CD4-positive, CD25-positive, alpha-beta regulatory T cell (primary cell): ENCODE measurements at regions not wholly inside any gene's neighbourhood (a gene's known extent, or its start where the extent isn't known, plus 50 kb on each side); places are given as distances from the start of the nearest gene placed in this dataset.

ENCODE experiments used
- ATAC-seq, 2 donors: fragments of 150-1000 bp; cut with Tn5 transposase; one replicate each; pipeline ENCODE4 v1.10.0; 2021; ENCODE audit warnings: low read depth in 2 of 2, moderate number of reproducible peaks in 2 of 2, moderate library complexity in 1 of 2
- DNase-seq, 3 donors: peaks; one replicate each; pipeline versions ENCODE4 v3.0.0 to v3.0.0-alpha.2; 2012 to 2022; ENCODE audit warnings: mixed read lengths in 1 of 3
- H3K27ac ChIP-seq: one replicate; pipeline ENCODE4 v1.7.0; 2013; ENCODE audit warnings: mild to moderate bottlenecking, low read length; ENCODE audit not compliant: insufficient read depth, poor library complexity, severe bottlenecking
- H3K27me3 ChIP-seq: one replicate; pipeline ENCODE4 v1.7.0; 2013; ENCODE audit warnings: low read length; ENCODE audit not compliant: control insufficient read depth, insufficient read depth
- H3K36me3 ChIP-seq: one replicate; pipeline ENCODE4 v1.7.0; 2013; ENCODE audit warnings: mild to moderate bottlenecking, low read length, moderate library complexity; ENCODE audit not compliant: control insufficient read depth, insufficient read depth
- H3K4me1 ChIP-seq: 2 replicates; pipeline ENCODE4 v1.7.0; 2013; ENCODE audit warnings: mild to moderate bottlenecking, low read length; ENCODE audit not compliant: insufficient read depth, control insufficient read depth, poor library complexity, severe bottlenecking
- H3K4me3 ChIP-seq: one replicate; pipeline ENCODE4 v1.7.0; 2013; ENCODE audit warnings: low read depth, mild to moderate bottlenecking, low read length, moderate library complexity
- H3K9me3 ChIP-seq, 2 experiments: 1 replicate in 1 of 2; 2 replicates in 1 of 2; pipeline ENCODE4 v1.7.0; 2013; ENCODE audit warnings: low read length in 2 of 2, mild to moderate bottlenecking in 1 of 2, moderate library complexity in 1 of 2; ENCODE audit not compliant: control insufficient read depth in 2 of 2
- H3K27ac Mint-ChIP-seq, 3 donors: one replicate each; pipeline ENCODE4 v1.8.0; 2020 to 2022; ENCODE audit warnings: mild to moderate bottlenecking in 3 of 3, mixed read lengths in 3 of 3, moderate library complexity in 2 of 3
- H3K27me3 Mint-ChIP-seq: one replicate; pipeline ENCODE4 v1.8.0; 2022; ENCODE audit warnings: mild to moderate bottlenecking, mixed read lengths
- H3K36me3 Mint-ChIP-seq: one replicate; pipeline ENCODE4 v1.8.0; 2020; ENCODE audit warnings: mixed read lengths
- H3K4me1 Mint-ChIP-seq, 4 donors: one replicate each; pipeline ENCODE4 v1.8.0; 2020 to 2022; ENCODE audit warnings: mixed read lengths in 4 of 4, mild to moderate bottlenecking in 1 of 4
- H3K4me3 Mint-ChIP-seq, 4 donors: one replicate each; pipeline ENCODE4 v1.8.0; 2020 to 2022; ENCODE audit warnings: mild to moderate bottlenecking in 4 of 4, mixed read lengths in 4 of 4, moderate library complexity in 3 of 4
- H3K9me3 Mint-ChIP-seq, 7 donors: one replicate each; pipeline ENCODE4 v1.8.0; 2020 to 2022; ENCODE audit warnings: mixed read lengths in 7 of 7, mild to moderate bottlenecking in 3 of 7, moderate library complexity in 2 of 7

DNA sequence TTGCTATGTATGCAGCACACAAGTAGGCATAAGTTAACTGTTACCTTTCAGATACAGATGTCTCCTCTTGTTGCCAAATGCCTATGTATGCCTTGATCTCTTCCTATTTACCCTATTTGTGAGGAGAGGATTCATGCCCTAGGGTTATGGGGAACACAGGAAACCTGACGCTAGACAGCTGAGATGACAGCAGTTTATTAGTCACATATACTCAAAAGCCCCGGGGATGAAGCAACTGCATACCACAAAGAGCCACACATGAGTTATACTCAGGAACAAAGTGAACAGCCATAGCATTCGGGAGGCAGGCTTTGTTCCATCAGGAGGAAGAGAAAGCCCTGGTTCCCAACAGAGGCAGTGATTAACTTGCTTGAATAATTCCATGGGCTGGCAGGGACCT is 1011.7 kb upstream of the PCDH7 start:
- Mint-ChIP-seq H3K9me3 (peaks cover 8 to 36% (median 17%) of the 10 kb centered on the region in 7 donors), H3K4me1 (no peaks in the 10 kb centered on the region), H3K27ac (no peak overlapping the region), H3K36me3 (no peaks in the 10 kb centered on the region), H3K27me3 (no peaks in the 10 kb centered on the region), H3K4me3 (no peak overlapping the region)
- Histone ChIP-seq H3K9me3 (peaks cover 11 to 28% of the 10 kb centered on the region in 2 experiments), H3K36me3 (no peaks in the 10 kb centered on the region), H3K27ac (no peak overlapping the region), H3K4me1 (no peaks in the 10 kb centered on the region), H3K27me3 (no peaks in the 10 kb centered on the region), H3K4me3 (no peak overlapping the region)
- ATAC-seq (no peak), DNase-seq (no peak)

DNA sequence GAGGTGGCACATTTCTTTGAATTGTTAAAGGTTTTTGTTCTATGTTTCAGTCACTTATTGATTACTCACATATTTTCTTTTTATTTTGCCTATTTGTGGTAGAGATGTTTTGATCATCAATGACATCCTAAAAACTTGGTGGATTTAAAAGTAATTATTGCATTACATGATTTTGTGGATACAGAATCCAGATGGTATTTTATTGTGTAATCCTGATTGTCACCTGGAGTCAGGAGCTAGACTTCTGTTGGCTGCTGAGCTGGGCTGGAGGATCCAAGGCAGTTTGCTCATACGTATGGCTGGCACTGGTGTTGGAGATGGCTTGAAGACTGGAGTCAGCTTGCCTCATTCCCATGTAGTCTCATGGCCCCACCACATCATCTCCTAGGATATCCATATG is 1009.6 kb upstream of the PCDH7 start:
- Histone ChIP-seq H3K27ac (no peak overlapping the region), H3K27me3 (no peaks in the 10 kb centered on the region), H3K9me3 (peaks cover 11 to 28% of the 10 kb centered on the region in 2 experiments), H3K36me3 (no peaks in the 10 kb centered on the region), H3K4me3 (no peak overlapping the region), H3K4me1 (no peaks in the 10 kb centered on the region)
- ATAC-seq: no peak
- DNase-seq: no peak
- Mint-ChIP-seq H3K4me3 (no peak overlapping the region), H3K27ac (no peak overlapping the region), H3K27me3 (no peaks in the 10 kb centered on the region), H3K9me3 (peaks cover 6 to 24% (median 12%) of the 10 kb centered on the region in 7 donors), H3K4me1 (no peaks in the 10 kb centered on the region), H3K36me3 (no peaks in the 10 kb centered on the region)

DNA sequence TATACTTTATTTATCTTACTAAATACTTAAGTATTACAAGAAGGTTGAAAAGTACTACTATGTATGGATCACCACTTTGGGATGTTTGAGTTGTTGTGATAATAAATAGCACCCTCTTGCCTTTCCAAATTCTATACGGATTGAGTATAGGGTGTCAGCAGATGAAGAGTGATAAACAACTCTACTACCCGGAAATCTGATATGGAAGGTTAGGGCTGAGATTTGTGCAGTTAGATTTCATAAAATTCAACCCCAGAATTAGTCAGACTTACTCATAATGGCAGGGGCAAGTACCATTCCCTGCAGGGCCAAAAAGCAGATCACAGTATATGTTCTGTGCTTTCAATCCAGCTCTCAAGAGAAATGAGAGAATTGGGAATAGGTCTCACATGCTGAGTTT is 1008.9 kb upstream of the PCDH7 start:
- no peak for ATAC-seq
- no peak overlapping the region for H3K4me3 ChIP-seq
- Mint-ChIP-seq H3K36me3 (no peaks in the 10 kb centered on the region), H3K27ac (no peak overlapping the region), H3K4me1 (no peaks in the 10 kb centered on the region), H3K4me3 (no peak overlapping the region), H3K9me3 (peaks cover 6 to 22% (median 11%) of the 10 kb centered on the region in 7 donors), H3K27me3 (no peaks in the 10 kb centered on the region)
- no peak for DNase-seq
- H3K4me1 ChIP-seq: no peaks in the 10 kb centered on the region
- no peaks in the 10 kb centered on the region for H3K36me3 ChIP-seq
- H3K27me3 ChIP-seq: no peaks in the 10 kb centered on the region
- H3K9me3 ChIP-seq: peaks cover 11 to 23% of the 10 kb centered on the region in 2 experiments
- H3K27ac ChIP-seq: no peak overlapping the region

DNA sequence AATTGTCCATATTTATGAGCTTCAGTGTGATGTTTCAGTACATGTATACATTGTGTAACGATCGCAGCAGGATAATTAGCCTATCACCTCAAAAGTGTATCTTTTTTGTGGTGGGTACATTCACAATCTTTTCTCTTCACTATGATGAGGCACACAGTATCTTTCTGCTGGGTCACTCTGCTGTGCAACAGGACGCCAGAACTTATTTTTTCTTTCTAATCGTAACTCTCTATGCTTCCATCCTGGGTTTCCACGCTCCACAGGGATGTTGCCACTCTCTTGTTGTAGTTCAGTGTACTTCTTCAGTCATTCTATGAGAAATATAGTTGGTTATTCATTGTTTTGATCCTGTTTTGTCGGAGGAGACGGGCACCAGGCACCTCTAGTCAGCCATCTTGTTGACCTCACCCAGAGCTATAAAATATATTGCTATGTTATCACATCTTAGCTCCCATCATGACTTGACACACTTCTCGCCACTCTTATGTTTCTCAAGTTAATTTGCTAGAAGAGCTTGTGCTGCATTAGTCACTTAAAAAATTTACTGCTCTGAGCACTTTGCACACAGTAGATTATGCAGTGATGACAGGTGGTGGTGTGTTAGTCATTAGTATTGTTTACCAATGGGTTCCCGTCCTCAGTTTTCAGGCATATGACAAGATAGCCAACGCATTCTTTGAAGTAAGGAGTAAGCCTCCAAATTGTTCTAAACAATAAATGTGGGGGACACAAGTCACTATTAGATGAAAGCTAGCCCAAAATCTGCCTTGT is 1002.7 kb upstream of the PCDH7 start:
- Histone ChIP-seq H3K27me3 (no peaks in the 10 kb centered on the region), H3K4me3 (no peak overlapping the region), H3K4me1 (no peaks in the 10 kb centered on the region), H3K36me3 (no peaks in the 10 kb centered on the region), H3K9me3 (no peaks in the 10 kb centered on the region), H3K27ac (no peak overlapping the region)
- Mint-ChIP-seq H3K36me3 (no peaks in the 10 kb centered on the region), H3K4me3 (no peak overlapping the region), H3K27ac (no peak overlapping the region), H3K27me3 (no peaks in the 10 kb centered on the region), H3K9me3 (peaks cover 0 to 15% (median 6%) of the 10 kb centered on the region in 7 donors), H3K4me1 (no peaks in the 10 kb centered on the region)
- no peak for ATAC-seq
- no peak for DNase-seq

DNA sequence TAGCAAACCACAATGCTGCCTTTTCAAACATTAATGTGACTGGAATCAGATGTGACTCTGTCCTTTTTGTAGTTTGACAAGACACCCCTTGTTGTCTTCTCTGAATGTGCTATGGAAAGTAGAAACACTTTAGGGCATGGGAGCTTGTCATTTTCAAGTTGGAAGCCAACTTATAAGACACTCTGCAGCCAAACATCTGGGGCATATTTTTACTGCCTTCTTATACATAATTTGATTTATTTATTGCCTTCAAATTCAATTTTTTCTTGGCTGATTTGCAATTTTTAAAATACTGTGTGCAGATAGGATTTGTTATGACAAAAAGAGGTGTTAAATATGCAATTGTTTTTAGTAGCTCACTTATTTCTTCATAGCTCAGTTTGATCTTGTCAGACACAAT is 1002.0 kb upstream of the PCDH7 start:
- Mint-ChIP-seq H3K36me3 (no peaks in the 10 kb centered on the region), H3K9me3 (peaks cover 0 to 15% (median 5%) of the 10 kb centered on the region in 7 donors), H3K27me3 (no peaks in the 10 kb centered on the region), H3K4me1 (no peaks in the 10 kb centered on the region), H3K4me3 (no peak overlapping the region), H3K27ac (no peak overlapping the region)
- DNase-seq: no peak
- H3K4me3 ChIP-seq: no peak overlapping the region
- H3K9me3 ChIP-seq: no peaks in the 10 kb centered on the region
- H3K27me3 ChIP-seq: no peaks in the 10 kb centered on the region
- no peaks in the 10 kb centered on the region for H3K36me3 ChIP-seq
- no peak overlapping the region for H3K27ac ChIP-seq
- ATAC-seq: no peak
- H3K4me1 ChIP-seq: no peaks in the 10 kb centered on the region

DNA sequence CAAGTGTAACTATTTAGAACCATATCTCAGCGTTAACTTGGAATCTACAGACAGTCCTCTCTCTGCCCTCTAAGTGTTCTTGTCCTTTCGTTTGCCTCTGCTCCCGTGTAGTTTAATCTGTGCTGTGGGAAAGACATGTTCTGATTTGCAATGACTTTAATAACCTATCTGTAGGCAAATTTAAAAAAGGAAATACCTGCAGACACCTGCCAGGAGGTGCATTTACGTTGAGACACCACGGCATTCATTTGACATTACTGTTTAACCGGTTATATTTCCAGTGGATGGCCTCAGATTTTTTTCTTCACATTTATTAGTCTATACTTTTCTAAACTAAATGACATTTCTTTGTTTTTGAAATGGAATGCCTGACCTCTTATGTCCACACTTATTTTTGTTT is 997.9 kb upstream of the PCDH7 start:
- Histone ChIP-seq H3K4me3 (no peak overlapping the region), H3K4me1 (no peaks in the 10 kb centered on the region), H3K9me3 (no peaks in the 10 kb centered on the region), H3K27ac (no peak overlapping the region), H3K27me3 (no peaks in the 10 kb centered on the region), H3K36me3 (no peaks in the 10 kb centered on the region)
- Mint-ChIP-seq H3K4me3 (peak overlapping the region in 1 of 4 donors; percentile 4), H3K36me3 (no peaks in the 10 kb centered on the region), H3K27me3 (no peaks in the 10 kb centered on the region), H3K9me3 (peaks cover 0 to 20% (median 4%) of the 10 kb centered on the region in 7 donors), H3K4me1 (no peaks in the 10 kb centered on the region), H3K27ac (no peak overlapping the region)
- DNase-seq (no peak), ATAC-seq (no peak)

DNA sequence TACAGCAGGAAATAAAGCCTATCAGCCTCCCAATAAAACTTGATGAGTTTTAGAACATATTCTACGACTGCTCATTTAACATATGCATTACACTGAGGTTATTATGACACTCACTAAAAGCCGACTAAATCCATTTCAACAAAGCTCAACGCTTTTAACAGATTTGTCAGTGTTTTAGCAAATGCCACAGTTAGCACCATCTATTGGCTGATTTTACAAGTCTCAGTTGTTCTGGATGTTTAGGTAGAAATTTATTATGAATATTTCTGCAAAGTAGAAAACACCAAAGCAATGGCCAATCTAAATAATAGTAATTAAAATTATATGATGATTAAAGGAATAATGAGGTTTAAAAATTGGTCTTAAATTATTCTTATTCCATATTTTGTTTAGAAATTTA is 993.2 kb upstream of the PCDH7 start:
- Histone ChIP-seq H3K4me1 (no peaks in the 10 kb centered on the region), H3K4me3 (no peak overlapping the region), H3K36me3 (no peaks in the 10 kb centered on the region), H3K27me3 (no peaks in the 10 kb centered on the region), H3K27ac (no peak overlapping the region), H3K9me3 (peaks cover 0 to 3% of the 10 kb centered on the region in 2 experiments)
- H3K27ac Mint-ChIP-seq: no peak overlapping the region
- H3K36me3 Mint-ChIP-seq: no peaks in the 10 kb centered on the region
- ATAC-seq (no peak), DNase-seq (no peak)
- H3K4me1 Mint-ChIP-seq: no peaks in the 10 kb centered on the region
- H3K9me3 Mint-ChIP-seq: peaks cover 0 to 25% (median 5%) of the 10 kb centered on the region in 7 donors
- no peak overlapping the region for H3K4me3 Mint-ChIP-seq
- H3K27me3 Mint-ChIP-seq: no peaks in the 10 kb centered on the region
